Astrocyte (in vitro differentiated cells and primary cell): ENCODE measurements at regions not wholly inside any gene's neighbourhood (a gene's known extent, or its start where the extent isn't known, plus 50 kb on each side); places are given as distances from the start of the nearest gene placed in this dataset.

ENCODE experiments used
- DNase-seq: peaks from one replicate; pipeline ENCODE4 v3.0.0-alpha.2; 2010; ENCODE audit warnings: low read depth
- FAIRE-seq: peaks from 2 replicates; lab custom pipeline; 2011; peaks lifted over from hg19 to GRCh38; lab: Jason Lieb, UNC
- H2AFZ ChIP-seq: 2 replicates; pipeline ENCODE4 v1.6.0; 2012; ENCODE audit warnings: low read depth, low read length, inconsistent platforms
- H3K27ac ChIP-seq: 2 replicates; pipeline ENCODE4 v1.5.1; 2011; ENCODE audit warnings: low read depth, low read length, inconsistent platforms
- H3K27me3 ChIP-seq: 2 replicates; pipeline ENCODE4 v1.6.0; 2011; ENCODE audit warnings: low read length, inconsistent platforms; ENCODE audit not compliant: insufficient read depth
- H3K36me3 ChIP-seq: 2 replicates; pipeline ENCODE4 v1.5.1; 2011; ENCODE audit warnings: low read length, inconsistent platforms; ENCODE audit not compliant: insufficient read depth
- H3K4me1 ChIP-seq: 2 replicates; pipeline ENCODE4 v1.5.1; 2011; ENCODE audit warnings: low read length, inconsistent platforms; ENCODE audit not compliant: insufficient read depth
- H3K4me2 ChIP-seq: 2 replicates; pipeline ENCODE4 v1.6.0; 2012; ENCODE audit warnings: low read length, inconsistent platforms
- H3K4me3 ChIP-seq: 2 replicates; pipeline ENCODE4 v1.5.1; 2011; ENCODE audit warnings: low read depth, mild to moderate bottlenecking, low read length, inconsistent platforms; ENCODE audit not compliant: insufficient read depth
- H3K79me2 ChIP-seq: 2 replicates; pipeline ENCODE4 v1.6.0; 2012; ENCODE audit warnings: mild to moderate bottlenecking, low read length, inconsistent platforms; ENCODE audit not compliant: insufficient read depth
- H3K9ac ChIP-seq: 2 replicates; pipeline ENCODE4 v1.6.0; 2012; ENCODE audit warnings: mild to moderate bottlenecking, low read length, inconsistent platforms
- H3K9me3 ChIP-seq: 2 replicates; pipeline ENCODE4 v1.5.1; 2012; ENCODE audit warnings: low read depth, mild to moderate bottlenecking, low read length, inconsistent platforms; ENCODE audit not compliant: insufficient read depth
- H4K20me1 ChIP-seq: 2 replicates; pipeline ENCODE4 v1.6.0; 2012; ENCODE audit warnings: low read length, inconsistent platforms; ENCODE audit not compliant: insufficient read depth
- H3K27ac Mint-ChIP-seq: one replicate; pipeline ENCODE4 v1.8.0; 2021; ENCODE audit warnings: mild to moderate bottlenecking, mixed read lengths; ENCODE audit not compliant: unreplicated experiment
- H3K27me3 Mint-ChIP-seq: one replicate; pipeline ENCODE4 v1.8.0; 2021; ENCODE audit warnings: low read depth, mixed read lengths; ENCODE audit not compliant: unreplicated experiment
- H3K36me3 Mint-ChIP-seq: one replicate; pipeline ENCODE4 v1.8.0; 2021; ENCODE audit warnings: low read depth, mixed read lengths; ENCODE audit not compliant: unreplicated experiment
- H3K4me1 Mint-ChIP-seq: one replicate; pipeline ENCODE4 v1.8.0; 2021; ENCODE audit warnings: low read depth, mixed read lengths; ENCODE audit not compliant: unreplicated experiment
- H3K4me3 Mint-ChIP-seq: one replicate; pipeline ENCODE4 v1.8.0; 2021; ENCODE audit warnings: mild to moderate bottlenecking, moderate library complexity, mixed read lengths; ENCODE audit not compliant: unreplicated experiment
- H3K9me3 Mint-ChIP-seq: one replicate; pipeline ENCODE4 v1.8.0; 2021; ENCODE audit warnings: mild to moderate bottlenecking, mixed read lengths; ENCODE audit not compliant: unreplicated experiment
- EZH2 ChIP-seq: IDR thresholded peaks from 2 replicates; pipeline ENCODE4 v1.6.1; 2012; ENCODE audit warnings: mild to moderate bottlenecking, low read length, inconsistent platforms; ENCODE audit not compliant: insufficient read depth
- TF ChIP-seq, protein P1 (sequence below): IDR thresholded peaks from 2 replicates; pipeline ENCODE4 v1.5.1; 2011; ENCODE audit warnings: low read depth, mild to moderate bottlenecking, inconsistent platforms, low read length, moderate library complexity; ENCODE audit not compliant: insufficient read depth

DNA sequence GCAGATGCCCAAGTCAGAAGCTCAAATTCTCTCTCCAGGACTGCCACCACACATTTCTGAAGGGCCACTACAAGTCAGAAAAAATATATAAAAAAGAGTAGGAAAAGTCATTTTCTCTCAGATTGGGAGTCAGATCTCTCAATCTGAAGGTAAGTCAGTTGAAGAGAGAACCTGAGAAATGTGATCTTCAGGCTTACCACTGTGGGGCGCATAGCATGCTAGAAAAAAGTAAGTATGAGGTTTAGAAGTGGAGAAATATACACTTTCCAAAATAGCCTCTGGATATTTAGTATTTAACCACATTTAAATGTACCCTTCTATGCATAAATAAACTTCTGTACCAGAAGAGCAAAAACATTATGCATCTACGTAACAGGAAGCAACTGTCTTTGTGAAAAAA, 800.7 kb upstream of the CTNND2 start:
- Histone ChIP-seq H3K79me2 (no peaks in the 10 kb centered on the region), H3K9ac (no peak overlapping the region), H3K4me2 (no peak overlapping the region), H3K9me3 (no peaks in the 10 kb centered on the region), H3K36me3 (no peaks in the 10 kb centered on the region), H2AFZ (no peak overlapping the region), H4K20me1 (no peaks in the 10 kb centered on the region), H3K27ac (no peak overlapping the region), H3K27me3 (no peaks in the 10 kb centered on the region), H3K4me1 (no peaks in the 10 kb centered on the region), H3K4me3 (no peak overlapping the region)
- Mint-ChIP-seq H3K27ac (no peak overlapping the region), H3K36me3 (no peaks in the 10 kb centered on the region), H3K4me3 (no peak overlapping the region), H3K27me3 (no peaks in the 10 kb centered on the region), H3K9me3 (no peaks in the 10 kb centered on the region), H3K4me1 (no peaks in the 10 kb centered on the region)
- TF ChIP-seq, protein P1, sequence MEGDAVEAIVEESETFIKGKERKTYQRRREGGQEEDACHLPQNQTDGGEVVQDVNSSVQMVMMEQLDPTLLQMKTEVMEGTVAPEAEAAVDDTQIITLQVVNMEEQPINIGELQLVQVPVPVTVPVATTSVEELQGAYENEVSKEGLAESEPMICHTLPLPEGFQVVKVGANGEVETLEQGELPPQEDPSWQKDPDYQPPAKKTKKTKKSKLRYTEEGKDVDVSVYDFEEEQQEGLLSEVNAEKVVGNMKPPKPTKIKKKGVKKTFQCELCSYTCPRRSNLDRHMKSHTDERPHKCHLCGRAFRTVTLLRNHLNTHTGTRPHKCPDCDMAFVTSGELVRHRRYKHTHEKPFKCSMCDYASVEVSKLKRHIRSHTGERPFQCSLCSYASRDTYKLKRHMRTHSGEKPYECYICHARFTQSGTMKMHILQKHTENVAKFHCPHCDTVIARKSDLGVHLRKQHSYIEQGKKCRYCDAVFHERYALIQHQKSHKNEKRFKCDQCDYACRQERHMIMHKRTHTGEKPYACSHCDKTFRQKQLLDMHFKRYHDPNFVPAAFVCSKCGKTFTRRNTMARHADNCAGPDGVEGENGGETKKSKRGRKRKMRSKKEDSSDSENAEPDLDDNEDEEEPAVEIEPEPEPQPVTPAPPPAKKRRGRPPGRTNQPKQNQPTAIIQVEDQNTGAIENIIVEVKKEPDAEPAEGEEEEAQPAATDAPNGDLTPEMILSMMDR = no peak
- TF ChIP-seq EZH2 = no peak
- FAIRE-seq (no peak), DNase-seq (no peak)

DNA sequence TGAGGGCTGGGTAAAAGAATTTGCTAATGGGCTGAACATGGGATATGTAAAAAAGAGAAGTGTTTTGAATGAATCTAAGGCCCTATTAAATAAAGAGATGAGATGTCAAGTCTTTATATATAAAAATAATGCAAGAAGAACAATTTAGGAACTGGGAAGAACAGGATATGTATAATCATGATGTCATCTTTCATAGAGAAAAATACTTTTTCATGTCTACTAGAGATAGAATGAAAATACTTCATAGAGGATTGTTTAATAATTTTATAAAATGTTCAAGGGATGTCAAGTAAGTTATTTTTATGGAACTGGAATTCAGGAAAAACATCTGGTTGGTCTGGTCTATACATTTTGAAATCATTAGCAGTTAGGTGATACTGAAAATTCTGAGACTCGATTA, 799.0 kb upstream of the CTNND2 start:
- Histone ChIP-seq H3K27me3 (no peaks in the 10 kb centered on the region), H3K36me3 (no peaks in the 10 kb centered on the region), H4K20me1 (no peaks in the 10 kb centered on the region), H3K79me2 (no peaks in the 10 kb centered on the region), H3K4me3 (no peak overlapping the region), H3K9me3 (no peaks in the 10 kb centered on the region), H3K27ac (no peak overlapping the region), H2AFZ (no peak overlapping the region), H3K4me2 (no peak overlapping the region), H3K4me1 (no peaks in the 10 kb centered on the region), H3K9ac (no peak overlapping the region)
- FAIRE-seq (no peak), DNase-seq (no peak)
- H3K9me3 Mint-ChIP-seq = no peaks in the 10 kb centered on the region
- H3K27ac Mint-ChIP-seq = no peak overlapping the region
- TF ChIP-seq, protein P1 = no peak
- TF ChIP-seq EZH2 = no peak
- H3K36me3 Mint-ChIP-seq = no peaks in the 10 kb centered on the region
- H3K4me3 Mint-ChIP-seq = no peak overlapping the region
- no peaks in the 10 kb centered on the region for H3K4me1 Mint-ChIP-seq
- H3K27me3 Mint-ChIP-seq = no peaks in the 10 kb centered on the region

DNA sequence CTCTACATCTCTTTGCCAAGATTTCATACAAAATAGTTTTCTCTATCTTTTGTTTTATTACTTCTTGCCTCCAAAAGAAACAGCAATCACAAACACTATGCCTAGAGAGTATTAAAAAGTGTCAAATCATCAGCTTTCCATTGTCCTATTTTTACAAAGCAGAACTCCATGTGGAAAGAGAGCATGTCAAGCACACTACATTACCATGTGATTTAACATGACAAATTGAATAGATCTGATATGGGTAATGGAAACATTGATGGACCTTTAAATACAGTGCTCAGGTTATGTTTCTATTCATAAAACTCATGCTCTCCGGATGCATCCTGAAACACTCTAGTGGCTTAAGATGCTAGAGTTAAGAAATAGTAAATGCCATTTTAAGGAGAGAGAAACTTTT, 791.4 kb upstream of the CTNND2 start:
- Histone ChIP-seq H3K9ac (no peak overlapping the region), H3K4me2 (no peak overlapping the region), H4K20me1 (no peaks in the 10 kb centered on the region), H3K4me1 (no peaks in the 10 kb centered on the region), H3K4me3 (no peak overlapping the region), H3K27ac (no peak overlapping the region), H2AFZ (no peak overlapping the region), H3K9me3 (no peaks in the 10 kb centered on the region), H3K27me3 (no peaks in the 10 kb centered on the region), H3K79me2 (no peaks in the 10 kb centered on the region), H3K36me3 (no peaks in the 10 kb centered on the region)
- FAIRE-seq (no peak), DNase-seq (no peak)
- H3K4me1 Mint-ChIP-seq = peaks cover under 1% of the 10 kb centered on the region
- H3K9me3 Mint-ChIP-seq = no peaks in the 10 kb centered on the region
- H3K27me3 Mint-ChIP-seq = no peaks in the 10 kb centered on the region
- no peak overlapping the region for H3K4me3 Mint-ChIP-seq
- no peaks in the 10 kb centered on the region for H3K36me3 Mint-ChIP-seq
- H3K27ac Mint-ChIP-seq = no peak overlapping the region
- TF ChIP-seq, protein P1 = no peak
- no peak for TF ChIP-seq EZH2
